GM19452 (cell line): ENCODE measurements at regions not wholly inside any gene's neighbourhood (a gene's known extent, or its start where the extent isn't known, plus 50 kb on each side); places are given as distances from the start of the nearest gene placed in this dataset.
"Not testable (repeated sequence)": the region's sequence is repeated elsewhere in the genome, so short reads cannot be mapped to it uniquely, and the experiment has no call there.

Experiments
- ATAC-seq: cut with Tn5 transposase; IDR thresholded peaks from one replicate; pipeline ENCODE4 v1.9.1; 2021; ENCODE audit not compliant: unreplicated experiment

DNA sequence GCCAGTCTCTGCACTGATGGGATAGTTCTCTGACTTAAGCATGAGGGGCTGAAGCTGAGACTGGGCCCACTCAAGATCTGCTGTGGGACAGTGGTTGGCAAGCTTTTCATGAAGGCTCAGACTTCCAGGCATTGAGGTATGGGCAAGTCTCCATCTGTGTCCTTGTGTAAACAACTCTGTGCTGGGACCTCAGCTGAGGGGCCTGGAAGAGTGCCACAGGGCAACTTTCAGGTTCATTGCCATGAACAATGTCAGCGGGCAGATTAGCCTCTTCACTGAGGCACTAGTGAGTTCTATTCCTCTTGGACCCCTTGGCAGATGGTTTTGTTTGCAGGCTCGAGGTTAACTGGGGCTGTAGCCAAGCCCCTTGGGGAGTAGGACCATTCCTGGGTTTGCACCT, 127.1 kb downstream of the MRPS30 start:
- ATAC-seq: no peak

DNA sequence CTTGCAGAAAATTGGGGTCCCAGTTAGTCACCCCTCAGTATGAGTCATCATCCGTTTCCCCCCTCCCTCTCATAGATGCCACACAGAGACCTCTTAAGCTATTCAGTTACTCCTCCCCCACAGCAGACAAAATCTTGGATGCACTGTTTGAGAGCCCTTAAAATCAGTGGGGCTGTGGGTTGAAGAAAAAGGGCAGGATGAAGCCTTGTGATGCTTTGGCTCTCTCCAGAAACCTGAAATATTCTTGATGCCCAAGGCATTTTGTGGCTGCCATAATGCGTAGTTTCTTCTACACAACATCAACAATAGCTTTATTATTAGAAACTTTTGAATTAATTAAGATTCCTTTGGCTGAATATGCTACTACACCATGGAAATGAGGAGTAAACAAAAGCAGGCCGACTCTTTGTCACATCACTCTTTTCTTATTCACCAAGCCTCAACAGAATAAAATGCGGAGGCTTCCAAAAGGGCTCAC, 133.8 kb downstream of the MRPS30 start:
- no peak for ATAC-seq

DNA sequence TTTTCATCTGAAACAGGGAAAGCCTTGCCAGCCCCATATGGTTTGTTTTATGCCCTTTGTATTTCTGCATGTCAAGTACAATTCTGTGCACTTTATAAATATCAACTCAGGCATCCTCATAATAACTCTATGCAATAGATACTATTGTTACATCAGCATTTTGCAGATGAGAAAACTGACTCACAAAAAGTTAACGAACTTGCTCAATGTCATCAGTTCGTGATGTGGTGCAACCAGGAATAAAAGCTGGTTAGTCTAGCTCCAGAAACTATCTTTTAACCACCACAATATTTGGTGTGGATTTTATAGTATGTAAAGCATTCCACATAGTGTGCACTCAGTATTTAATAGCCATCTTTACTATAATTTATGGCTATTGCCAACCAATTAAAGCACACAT, 134.9 kb downstream of the MRPS30 start:
- ATAC-seq: no peak

DNA sequence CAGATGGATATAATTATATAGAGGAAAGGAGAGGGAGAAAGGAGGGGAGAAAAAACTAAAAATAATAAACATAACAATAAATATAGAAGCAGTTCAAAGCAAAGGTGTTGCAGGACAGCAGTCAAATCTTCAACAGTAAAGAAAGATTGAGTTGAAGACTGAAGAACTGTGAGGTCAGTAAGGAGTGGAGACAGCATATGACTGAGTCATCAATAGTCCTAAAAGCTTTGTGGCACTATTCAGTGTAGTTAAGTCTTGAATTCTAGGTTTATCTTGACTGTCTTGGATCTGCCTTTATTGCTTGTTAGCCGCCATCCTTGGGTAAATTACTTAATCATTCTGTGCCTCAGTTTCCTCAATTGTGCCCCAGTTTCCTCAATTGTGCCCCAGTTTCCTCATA, 137.0 kb downstream of the MRPS30 start:
- no peak for ATAC-seq

DNA sequence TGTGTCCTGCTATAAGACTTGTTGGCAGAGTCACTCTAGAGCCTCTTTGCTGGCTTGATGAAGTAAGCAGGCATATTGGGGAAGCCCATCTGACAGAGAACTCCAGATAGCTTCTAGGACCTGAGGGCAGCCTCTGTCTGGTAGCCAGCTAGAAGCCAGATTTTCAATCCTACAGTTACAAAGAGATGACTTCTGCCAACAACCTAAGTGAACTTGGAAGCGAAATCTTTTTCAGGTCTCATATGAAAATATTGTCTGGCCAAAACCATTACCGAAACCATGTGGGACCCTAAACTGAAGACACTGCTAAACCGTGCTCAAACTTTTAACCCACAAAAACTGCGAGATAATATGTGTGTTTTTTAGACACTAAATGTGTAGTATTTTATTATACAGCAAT, 140.9 kb downstream of the MRPS30 start:
- no peak for ATAC-seq

DNA sequence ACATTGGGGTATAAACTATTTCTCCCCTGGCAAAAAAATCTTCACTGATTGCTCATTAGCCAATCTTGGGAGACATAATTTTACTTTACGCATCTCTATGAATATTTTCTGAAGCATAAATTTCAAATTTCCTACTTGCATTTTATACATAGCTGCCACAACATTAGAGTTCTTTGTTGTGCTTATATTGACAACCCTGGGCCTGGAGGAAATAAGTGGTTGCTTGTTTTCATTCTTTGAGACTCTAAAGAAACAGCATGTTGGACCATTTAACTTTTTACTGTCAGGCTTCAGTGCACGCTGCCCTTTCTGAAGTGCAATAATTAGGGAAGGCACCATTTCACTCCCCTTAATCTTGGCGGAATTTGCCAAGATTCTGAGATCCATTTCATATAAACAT, 142.6 kb downstream of the MRPS30 start:
- no peak for ATAC-seq

DNA sequence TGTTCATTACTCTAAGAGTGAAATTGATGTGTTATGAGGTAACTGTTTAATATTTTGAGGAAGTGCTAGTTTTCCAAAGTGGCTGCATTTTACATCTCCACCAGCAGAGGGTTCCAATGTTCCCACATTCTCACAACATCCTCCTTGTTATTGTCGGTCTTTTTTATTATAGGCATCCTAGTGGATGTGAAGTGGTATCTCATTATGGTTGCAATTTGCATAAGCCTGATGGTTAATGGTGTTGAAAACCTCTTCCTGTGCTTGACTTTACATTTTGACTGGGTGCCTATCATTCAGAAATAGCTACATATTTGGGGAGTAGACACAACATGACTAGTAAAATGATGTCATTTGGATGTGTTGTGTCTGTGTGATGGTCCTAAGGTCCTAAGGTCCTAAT, 143.6 kb downstream of the MRPS30 start:
- peak; percentile 73 for ATAC-seq

DNA sequence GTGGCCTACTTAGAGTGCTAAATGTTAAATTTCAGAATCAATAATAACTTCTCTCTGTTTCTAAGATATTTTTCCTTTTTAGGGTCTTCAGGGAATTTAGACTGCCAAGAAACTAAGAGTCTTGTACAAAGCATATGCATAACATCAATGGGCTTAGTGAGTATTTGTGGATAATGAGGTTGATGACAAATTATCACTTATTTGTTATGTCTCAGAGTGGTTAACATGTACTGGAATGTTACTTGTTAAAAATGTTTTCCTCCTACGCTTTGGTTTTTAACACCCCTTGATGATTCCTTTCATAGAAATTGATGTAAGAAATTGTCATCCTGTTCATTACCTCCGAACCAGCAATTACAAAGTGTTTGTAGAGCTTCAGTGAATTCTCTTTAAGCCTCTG, 144.3 kb downstream of the MRPS30 start:
- no peak for ATAC-seq

DNA sequence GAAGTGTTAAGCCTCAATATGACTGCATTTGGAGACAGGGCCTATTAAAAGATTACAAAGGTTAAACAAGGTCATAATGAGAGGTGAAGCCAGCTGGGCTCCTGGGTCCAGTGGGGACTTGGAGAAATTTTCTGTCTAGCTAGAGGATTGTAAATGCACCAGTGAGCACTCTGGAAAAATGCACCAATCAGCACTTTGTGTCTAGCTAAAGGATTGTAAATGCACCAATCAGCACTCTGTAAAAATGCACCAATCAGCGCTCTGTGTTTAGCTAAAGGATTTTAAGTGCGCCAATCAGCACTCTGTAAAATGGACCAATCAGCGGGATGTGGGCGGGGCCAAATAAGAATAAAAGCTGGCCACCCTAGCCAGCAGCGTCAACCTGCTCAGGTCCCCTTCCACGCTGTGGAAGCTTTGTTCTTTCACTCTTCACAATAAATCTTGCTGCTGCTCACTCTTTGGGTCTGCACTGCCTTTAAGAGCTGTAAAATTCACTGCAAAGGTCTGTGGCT, 150.3 kb downstream of the MRPS30 start:
- not testable (repeated sequence) for ATAC-seq

DNA sequence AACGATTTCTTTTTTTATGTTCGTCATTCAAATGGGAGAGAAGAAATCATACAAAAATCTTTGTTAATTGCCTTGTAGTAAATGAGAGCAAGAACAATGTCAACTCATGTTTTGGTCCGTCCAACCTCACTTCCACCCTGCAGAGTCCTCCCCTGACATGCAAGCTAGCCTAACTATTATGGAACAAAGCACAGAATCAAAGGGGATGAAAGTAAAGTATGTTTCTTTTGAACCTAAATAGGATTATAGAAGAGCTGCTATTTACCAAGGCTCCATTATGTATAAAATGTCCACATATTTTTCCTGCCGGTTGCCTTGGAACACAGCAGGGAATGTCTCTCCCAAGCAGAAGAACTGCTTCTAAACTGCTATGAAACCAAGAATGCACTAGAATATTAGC, 161.1 kb downstream of the MRPS30 start:
- ATAC-seq: no peak

DNA sequence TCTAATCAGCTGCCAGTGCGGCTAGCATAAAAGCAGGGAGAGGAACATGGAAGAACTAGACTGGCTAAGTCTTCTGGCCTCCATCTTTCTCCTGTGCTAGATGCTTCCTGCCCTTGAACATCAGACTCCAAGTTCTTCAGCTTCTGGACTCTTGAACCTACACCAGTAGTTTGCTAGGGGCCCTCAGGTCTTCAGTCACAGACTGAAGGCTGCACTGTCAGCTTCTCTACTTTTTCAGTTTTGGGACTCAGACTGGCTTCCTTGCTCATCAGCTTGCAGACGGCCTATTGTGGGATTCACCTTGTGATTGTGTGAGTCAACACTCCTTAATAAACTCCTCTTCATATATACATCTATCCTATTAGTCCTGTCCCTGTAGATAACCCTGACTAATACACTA, 162.2 kb downstream of the MRPS30 start:
- not testable (repeated sequence) for ATAC-seq

DNA sequence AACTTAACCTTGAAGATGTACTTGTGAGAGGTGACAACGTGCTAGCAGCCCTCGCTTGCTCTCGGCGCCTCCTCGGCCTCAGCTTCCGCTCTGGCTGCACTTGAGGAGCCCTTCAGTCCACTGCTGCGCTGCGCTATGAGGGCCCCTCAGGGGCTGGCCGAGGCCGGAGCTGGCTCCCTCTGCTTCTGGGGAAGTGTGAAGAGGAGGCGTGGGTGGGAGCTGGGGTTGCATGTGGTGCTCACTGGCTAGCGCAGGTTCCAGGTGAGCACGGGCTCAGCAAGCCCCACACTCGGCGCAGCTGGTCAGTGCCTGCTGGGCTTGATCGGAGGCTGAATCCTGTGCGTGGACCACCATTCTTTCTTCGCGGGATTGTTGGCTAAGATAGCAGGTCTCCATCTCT, 166.1 kb downstream of the MRPS30 start:
- no peak for ATAC-seq

DNA sequence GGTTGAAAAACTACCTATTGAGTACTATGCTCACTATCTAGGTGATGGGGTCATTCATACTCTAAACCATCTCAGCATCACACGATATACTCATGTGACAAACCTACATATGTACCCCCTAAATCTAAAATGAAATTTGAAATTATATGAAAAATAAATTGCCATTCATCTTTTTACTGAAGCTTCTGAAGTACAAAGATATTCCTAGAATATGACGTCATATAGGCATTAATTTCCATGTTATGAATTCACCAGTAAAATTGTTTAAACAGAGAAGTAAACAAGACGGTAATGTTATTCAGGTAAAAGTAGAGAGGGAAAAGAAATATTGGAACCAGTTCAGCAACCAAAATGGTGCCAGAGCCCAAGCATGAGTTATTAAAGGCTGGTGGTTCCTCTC, 173.0 kb downstream of the MRPS30 start:
- ATAC-seq: no peak

DNA sequence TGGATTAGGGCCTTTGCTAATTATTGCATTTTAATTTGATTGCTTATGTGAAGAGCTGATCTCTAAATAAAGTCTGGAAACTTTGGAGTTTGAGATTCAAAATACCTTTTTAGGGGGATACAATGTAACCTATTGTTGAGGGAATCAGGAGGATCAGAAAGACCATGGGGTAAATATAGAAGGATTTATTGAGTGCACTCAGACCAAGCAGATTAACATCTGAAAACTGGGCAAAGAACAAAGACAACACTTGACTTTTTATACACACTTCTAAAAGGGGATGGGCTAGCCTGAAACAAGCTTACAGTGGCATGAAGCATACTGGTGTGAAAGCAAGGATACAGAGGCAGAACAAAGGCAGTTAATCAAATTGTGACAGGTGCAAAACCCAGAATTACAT, 174.3 kb downstream of the MRPS30 start:
- no peak for ATAC-seq

DNA sequence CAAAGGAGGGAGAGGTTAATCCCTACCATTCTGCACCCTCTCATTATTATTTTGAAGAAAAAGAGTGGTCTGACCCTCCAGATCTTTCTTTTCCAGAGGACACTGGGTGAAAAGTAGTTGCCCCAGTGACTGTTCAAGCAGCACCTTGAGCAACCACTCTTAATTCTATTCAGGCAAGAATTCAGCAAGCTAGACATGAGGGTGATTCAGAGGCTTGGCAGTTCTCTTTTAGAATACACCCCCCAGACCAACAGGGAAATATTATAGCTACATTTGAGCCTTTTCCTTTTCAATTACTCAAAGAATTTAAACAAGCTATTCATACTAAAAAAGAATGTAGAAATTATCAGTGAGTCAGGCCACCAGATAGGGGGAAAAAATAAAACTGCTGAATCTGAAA, 178.3 kb downstream of the MRPS30 start:
- no peak for ATAC-seq

DNA sequence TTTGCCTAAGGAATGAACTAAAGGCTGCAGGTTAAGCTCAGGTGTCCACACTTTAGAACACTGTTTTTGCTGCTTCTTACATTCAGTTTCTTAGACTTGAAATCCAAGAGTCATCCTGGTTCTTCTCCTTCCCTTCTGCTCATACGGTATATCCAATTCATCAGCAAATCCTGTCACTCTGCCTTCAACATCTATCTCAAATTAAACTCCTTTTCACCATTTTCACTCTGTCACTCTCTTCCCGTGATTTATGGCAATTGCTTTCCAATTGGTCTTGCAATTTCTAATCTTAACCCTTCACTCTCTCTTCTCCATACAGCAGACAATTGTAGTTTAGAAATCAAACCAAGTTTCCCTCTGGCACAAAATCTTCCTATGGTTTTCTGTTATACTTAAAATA, 182.9 kb downstream of the MRPS30 start:
- no peak for ATAC-seq

DNA sequence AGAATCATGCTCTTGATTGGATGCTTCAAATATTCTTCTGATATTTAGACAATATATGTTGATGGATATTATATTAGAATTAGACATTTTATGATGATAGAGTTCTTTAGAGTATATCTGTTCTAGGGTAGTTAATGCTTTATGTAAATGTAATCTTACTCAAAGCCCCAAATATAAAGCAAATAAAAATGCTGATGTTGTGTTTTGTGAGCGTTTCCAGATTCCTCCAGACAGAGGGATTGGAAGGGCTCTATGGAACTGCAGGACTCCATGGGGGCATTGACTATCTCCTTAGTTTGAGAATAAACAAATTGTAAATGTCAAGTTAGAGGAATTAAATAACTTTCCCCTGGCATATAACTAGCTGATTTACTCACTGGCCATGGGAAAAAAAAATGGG, 184.5 kb downstream of the MRPS30 start:
- ATAC-seq: no peak

DNA sequence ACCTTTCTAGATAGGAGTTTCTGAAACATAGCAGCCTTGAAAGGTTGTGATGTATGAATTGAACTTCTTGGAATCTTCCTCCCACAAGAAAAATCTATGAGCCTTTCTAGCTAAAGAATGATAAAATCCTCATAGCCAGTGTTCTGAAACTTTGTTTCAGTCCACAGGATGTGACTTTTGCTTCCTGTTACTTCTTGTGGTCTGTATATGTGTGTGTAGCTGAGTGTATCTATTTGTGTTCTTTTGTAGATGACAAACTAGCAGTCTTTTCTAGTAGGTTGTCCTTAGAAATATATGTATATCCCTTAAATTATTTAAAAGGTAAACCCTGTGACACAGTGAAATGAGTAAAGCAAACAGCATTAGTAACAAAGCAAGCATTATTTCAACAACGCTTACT, 188.8 kb downstream of the MRPS30 start:
- ATAC-seq: no peak

DNA sequence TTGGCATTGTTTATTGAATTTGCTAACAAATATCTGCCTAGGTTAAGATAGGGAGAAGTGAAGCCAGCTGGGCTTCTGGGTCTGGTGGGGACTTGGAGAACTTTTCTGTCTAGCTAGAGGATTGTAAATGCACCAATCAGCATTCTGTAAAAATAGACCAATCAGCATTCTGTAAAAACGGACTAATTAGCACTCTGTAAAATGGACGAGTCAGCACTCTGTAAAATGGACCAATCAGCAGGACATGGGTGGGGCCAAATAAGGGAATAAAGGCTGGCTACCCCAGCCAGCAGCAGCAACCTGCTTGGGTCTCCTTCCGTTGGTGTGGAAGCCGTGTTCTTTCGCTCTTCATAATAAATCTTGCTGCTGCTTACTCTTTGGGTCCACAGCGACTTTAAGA, 198.4 kb downstream of the MRPS30 start:
- not testable (repeated sequence) for ATAC-seq

DNA sequence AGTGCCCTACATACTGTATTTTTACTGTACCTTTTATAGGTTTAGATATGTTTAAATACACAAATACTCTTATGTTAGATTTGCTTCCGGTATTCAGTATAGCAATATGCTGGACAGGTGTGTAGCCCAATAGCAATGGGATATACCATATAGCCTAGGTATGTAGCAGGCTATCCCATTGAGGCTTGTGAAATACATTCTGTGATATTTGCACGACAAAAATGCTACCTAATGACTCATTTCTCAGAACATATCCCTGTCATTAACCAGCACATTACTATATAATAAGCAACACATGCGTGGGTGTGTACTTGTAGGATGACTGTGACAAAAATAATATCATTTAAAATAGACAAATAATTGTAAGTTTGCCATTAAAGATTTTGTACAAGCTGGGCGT, 208.8 kb downstream of the MRPS30 start:
- no peak for ATAC-seq

DNA sequence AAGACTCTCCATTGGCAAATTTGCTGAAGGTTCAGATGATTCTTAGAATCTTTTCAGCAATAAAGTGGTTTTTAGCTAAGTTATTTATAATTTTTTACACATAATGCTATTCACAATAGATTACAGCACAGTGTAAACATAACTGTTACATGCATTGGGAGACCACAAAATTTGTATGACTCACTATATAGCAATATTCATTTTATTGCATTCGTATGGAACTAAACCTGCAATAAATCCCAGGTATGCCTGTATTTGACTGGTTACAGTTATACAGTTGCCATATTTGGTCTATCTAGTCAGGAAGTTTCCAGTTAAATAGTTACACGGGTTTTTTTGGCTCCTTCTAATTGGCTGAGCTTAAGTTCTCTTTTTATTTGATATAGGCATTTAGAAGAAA, 220.8 kb downstream of the MRPS30 start:
- ATAC-seq: no peak

DNA sequence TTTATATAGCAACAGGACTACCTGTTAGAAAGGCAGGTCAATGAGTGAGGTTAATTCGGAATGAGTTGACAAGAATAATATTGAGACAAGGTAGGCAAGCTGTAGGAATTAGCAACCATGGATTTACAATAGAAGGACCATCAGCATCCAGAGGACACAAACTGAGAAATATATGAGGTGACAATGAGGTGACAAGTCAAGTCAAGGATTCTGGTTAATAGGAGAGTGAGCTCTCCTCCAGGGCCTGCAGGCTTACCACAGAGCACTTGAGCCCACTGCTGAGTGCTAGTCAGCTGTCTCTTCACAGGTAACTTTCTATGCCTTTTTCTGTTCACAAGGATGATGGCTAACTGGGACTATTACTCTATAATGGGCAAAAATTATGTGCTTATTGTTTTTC, 227.2 kb downstream of the MRPS30 start:
- ATAC-seq: no peak

DNA sequence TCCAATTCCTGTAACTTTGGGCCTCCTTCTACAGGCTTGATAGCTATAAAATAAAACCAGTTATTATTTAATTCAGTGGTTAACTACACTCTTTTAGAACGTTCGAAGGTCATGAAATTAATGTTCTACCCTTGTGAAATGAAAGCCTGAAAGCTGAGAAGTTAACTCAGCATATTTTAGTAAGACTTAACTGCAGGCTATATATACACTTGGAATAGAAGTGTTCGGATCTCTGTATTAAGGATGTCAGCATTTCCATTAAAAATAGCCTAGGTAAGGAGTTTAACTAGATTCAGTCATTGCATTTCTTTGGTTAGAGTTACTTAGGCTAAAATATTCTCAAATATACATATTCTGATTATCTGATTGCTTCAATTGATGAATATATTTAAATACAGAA, 229.2 kb downstream of the MRPS30 start:
- ATAC-seq: no peak
